Prostate gland (tissue), 2 donors: ENCODE measurements at regions not wholly inside any gene's neighbourhood (a gene's known extent, or its start where the extent isn't known, plus 50 kb on each side); places are given as distances from the start of the nearest gene placed in this dataset.

ENCODE experiments used
- DNase-seq: peaks from one replicate; pipeline ENCODE4 v3.0.0-alpha.2; 2019; ENCODE audit warnings: low spot score
- H3K27ac ChIP-seq, 2 donors: fragments of 200-600 bp; sonication (generic); 2 replicates each; pipeline ENCODE4 v1.5.1; 2017 to 2019
- H3K27me3 ChIP-seq: fragments of 200-600 bp; sonication (generic); replicated peaks from 2 replicates; pipeline ENCODE4 v1.5.1; 2019; ENCODE audit not compliant: insufficient read depth
- H3K36me3 ChIP-seq, 2 donors: fragments of 200-600 bp; sonication (generic); 1 replicate in 1 of 2; 2 replicates in 1 of 2; pipeline versions ENCODE4 v1.5.1 to v1.8.1; 2017 to 2019
- H3K4me1 ChIP-seq: fragments of 200-600 bp; sonication (generic); replicated peaks from 2 replicates; pipeline ENCODE4 v1.5.1; 2019
- H3K4me3 ChIP-seq, 2 donors: fragments of 200-600 bp; sonication (generic); 2 replicates each; pipeline ENCODE4 v1.5.1; 2017 to 2019
- H3K9me3 ChIP-seq: fragments of 200-600 bp; sonication (generic); 2 replicates; pipeline ENCODE4 v1.5.1; 2017
- CTCF ChIP-seq, 4 experiments: fragments of 200-600 bp in 2 of 4; fragments of 450-650 bp in 2 of 4; sonication (generic) in 2 of 4; IDR thresholded peaks; 1 replicate in 3 of 4; 2 replicates in 1 of 4; pipeline ENCODE4 v1.5.1; 2016 to 2019; ENCODE audit warnings: antibody characterized with exemption in 4 of 4, mild to moderate bottlenecking in 2 of 4, moderate library complexity in 2 of 4
- POLR2A ChIP-seq: fragments of 450-650 bp; IDR thresholded peaks from one replicate; pipeline ENCODE4 v1.6.1; 2016; ENCODE audit warnings: antibody characterized with exemption, mild to moderate bottlenecking
- POLR2AphosphoS5 ChIP-seq: sonication (generic); formaldehyde crosslinking; IDR thresholded peaks from one replicate; pipeline ENCODE4 v1.6.1; 2017; ENCODE audit warnings: antibody characterized with exemption
- WGBS: methylation state at CpG from one replicate; pipeline ENCODE4 v1.1.5; 2018; 5-methylcytosine and 5-hydroxymethylcytosine counted together
- intact Hi-C: fragments of 100-400 bp; cut with DNase I; formaldehyde crosslinking; loops from one replicate; pipeline ENCODE4 v1.14.2; 2022

GRCh38 chr2:63678085-63678484, 89.3 kb downstream of the MDH1 start:
- TF ChIP-seq POLR2A = no peak
- TF ChIP-seq POLR2AphosphoS5 = no peak
- no peak for TF ChIP-seq CTCF (IDR thresholded peaks at IDR 0.05)
- 92% methylated on average over 2 of the region's 2 CpGs for WGBS
- no peak overlapping the region for H3K27ac ChIP-seq

GRCh38 chr2:63678551-63678950, 89.8 kb downstream of the MDH1 start:
- no peak overlapping the region for H3K4me3 ChIP-seq
- H3K36me3 ChIP-seq = no peaks in the 10 kb centered on the region
- H3K27ac ChIP-seq = no peak overlapping the region
- no peaks in the 10 kb centered on the region for H3K27me3 ChIP-seq
- DNase-seq = no peak
- H3K4me1 ChIP-seq = no peaks in the 10 kb centered on the region
- TF ChIP-seq POLR2AphosphoS5 (no peak), POLR2A (no peak), CTCF (IDR thresholded peaks at IDR 0.05) (no peak)
- intact Hi-C loops = no loop called here
- 94% methylated on average over 4 of the region's 4 CpGs for WGBS
- H3K9me3 ChIP-seq = no peaks in the 10 kb centered on the region

More at GRCh38 chr2:63678085-63678484, 89.3 kb downstream of the MDH1 start:
- Histone ChIP-seq H3K36me3 (no peaks in the 10 kb centered on the region), H3K4me1 (no peaks in the 10 kb centered on the region), H3K9me3 (no peaks in the 10 kb centered on the region), H3K27me3 (no peaks in the 10 kb centered on the region), H3K4me3 (no peak overlapping the region)
- intact Hi-C loops = no loop called here
- DNase-seq = no peak

GRCh38 chr2:63679252-63679855, 90.6 kb downstream of the MDH1 start:
- no peak for TF ChIP-seq POLR2A
- TF ChIP-seq CTCF (IDR thresholded peaks at IDR 0.05) = no peak
- TF ChIP-seq POLR2AphosphoS5 = no peak
- no peak overlapping the region for H3K27ac ChIP-seq
- intact Hi-C loops = no loop called here
- H3K4me3 ChIP-seq = no peak overlapping the region
- 86% methylated on average over 5 of the region's 5 CpGs for WGBS
- H3K9me3 ChIP-seq = no peaks in the 10 kb centered on the region
- H3K36me3 ChIP-seq = no peaks in the 10 kb centered on the region
- DNase-seq = no peak
- H3K27me3 ChIP-seq = no peaks in the 10 kb centered on the region
- no peaks in the 10 kb centered on the region for H3K4me1 ChIP-seq

GRCh38 chr2:63680455-63680854, 91.7 kb downstream of the MDH1 start:
- Histone ChIP-seq H3K4me1 (no peaks in the 10 kb centered on the region), H3K4me3 (no peak overlapping the region), H3K27ac (no peak overlapping the region), H3K27me3 (no peaks in the 10 kb centered on the region), H3K36me3 (no peaks in the 10 kb centered on the region), H3K9me3 (no peaks in the 10 kb centered on the region)
- intact Hi-C loops = no loop called here
- no peak for TF ChIP-seq POLR2A
- no peak for TF ChIP-seq CTCF (IDR thresholded peaks at IDR 0.05)
- no peak for TF ChIP-seq POLR2AphosphoS5
- WGBS = 100% methylated on average over 1 of the region's 1 CpG
- DNase-seq = no peak

- Histone ChIP-seq H3K4me1 (no peaks in the 10 kb centered on the region), H3K9me3 (no peaks in the 10 kb centered on the region), H3K27ac (no peak overlapping the region), H3K27me3 (no peaks in the 10 kb centered on the region), H3K36me3 (no peaks in the 10 kb centered on the region), H3K4me3 (no peak overlapping the region)
- 61% methylated on average over 1 of the region's 1 CpG for WGBS
- TF ChIP-seq CTCF (IDR thresholded peaks at IDR 0.05) (no peak), POLR2A (no peak), POLR2AphosphoS5 (no peak)
- no peak for DNase-seq
- intact Hi-C loops = no loop called here
Measured at GRCh38 chr2:63681896-63682295, 93.1 kb downstream of the MDH1 start.
